HEK293T (cell line): ENCODE measurements at regions not wholly inside any gene's neighbourhood (a gene's known extent, or its start where the extent isn't known, plus 50 kb on each side); places are given as distances from the start of the nearest gene placed in this dataset.

Source experiments
- ARNT ChIP-seq: fragments of 450-650 bp; IDR thresholded peaks from 2 replicates; pipeline ENCODE4 v1.6.1; 2017; ENCODE audit warnings: mild to moderate bottlenecking
- SP1 ChIP-seq: fragments of 450-650 bp; IDR thresholded peaks from 2 replicates; pipeline ENCODE4 v1.6.1; 2017
- TARDBP ChIP-seq: fragments of 450-650 bp; IDR thresholded peaks from 2 replicates; pipeline ENCODE4 v1.6.1; 2016

DNA sequence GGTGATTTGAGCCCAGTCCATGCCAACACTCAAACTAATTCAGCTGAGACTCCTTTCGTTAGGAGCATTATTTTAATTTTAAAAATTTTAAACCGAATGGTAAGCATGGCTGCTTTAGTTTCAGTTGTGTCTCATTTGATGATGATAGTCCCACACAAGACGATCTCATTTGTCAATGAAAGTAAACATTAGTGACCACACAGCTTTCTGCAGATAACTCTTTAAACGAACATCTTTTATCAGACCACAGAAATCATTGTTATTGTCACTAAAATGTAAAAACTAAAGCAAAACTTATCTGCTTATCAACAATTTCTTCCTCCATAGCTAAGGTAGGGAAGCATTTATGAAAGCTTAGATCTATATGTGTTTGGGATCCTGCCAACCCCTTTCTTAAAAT lies 382.2 kb downstream of the ZFHX3 start:
- TF ChIP-seq SP1 (no peak), TARDBP (no peak), ARNT (no peak)
